GM21423 (cell line): ENCODE measurements at regions not wholly inside any gene's neighbourhood (a gene's known extent, or its start where the extent isn't known, plus 50 kb on each side); places are given as distances from the start of the nearest gene placed in this dataset.
"Not testable (repeated sequence)": the region's sequence is repeated elsewhere in the genome, so short reads cannot be mapped to it uniquely, and the experiment has no call there.

Experiments
- ATAC-seq: cut with Tn5 transposase; IDR thresholded peaks from one replicate; pipeline ENCODE4 v1.9.1; 2021; ENCODE audit warnings: mild to moderate bottlenecking, moderate library complexity; ENCODE audit not compliant: unreplicated experiment

- no peak for ATAC-seq
Measured at GRCh38 chr13:44147233-44147632, 226.4 kb upstream of the SERP2 start.

- ATAC-seq = no peak
Measured at GRCh38 chr13:44147648-44148047, 226.0 kb upstream of the SERP2 start.

GRCh38 chr13:44148159-44148914 lies 225.3 kb upstream of the SERP2 start:
- ATAC-seq = no peak

- not testable (repeated sequence) for ATAC-seq
Measured at GRCh38 chr13:44149231-44149630, 224.4 kb upstream of the SERP2 start.

GRCh38 chr13:44149821-44150220 lies 223.8 kb upstream of the SERP2 start:
- ATAC-seq = no peak

GRCh38 chr13:44151474-44151873 lies 222.2 kb upstream of the SERP2 start:
- no peak for ATAC-seq

GRCh38 chr13:44153496-44153895 lies 220.1 kb upstream of the SERP2 start:
- ATAC-seq = no peak

- ATAC-seq = no peak
Measured at GRCh38 chr13:44155422-44156293, 218.0 kb upstream of the SERP2 start.

- ATAC-seq = no peak
Measured at GRCh38 chr13:44156294-44156658, 217.3 kb upstream of the SERP2 start.

- no peak for ATAC-seq
Measured at GRCh38 chr13:44157606-44158005, 216.0 kb upstream of the SERP2 start.

- no peak for ATAC-seq
Measured at GRCh38 chr13:44158098-44158521, 215.5 kb upstream of the SERP2 start.

GRCh38 chr13:44158881-44159632 lies 214.6 kb upstream of the SERP2 start:
- ATAC-seq = no peak

- no peak for ATAC-seq
Measured at GRCh38 chr13:44159633-44160279, 213.9 kb upstream of the SERP2 start.

- no peak for ATAC-seq
Measured at GRCh38 chr13:44160591-44161191, 212.9 kb upstream of the SERP2 start.

- no peak for ATAC-seq
Measured at GRCh38 chr13:44163108-44163507, 210.5 kb upstream of the SERP2 start.

GRCh38 chr13:44165221-44165888 lies 208.3 kb upstream of the SERP2 start:
- ATAC-seq = no peak

GRCh38 chr13:44165889-44166496 lies 207.6 kb upstream of the SERP2 start:
- no peak for ATAC-seq

- ATAC-seq = no peak
Measured at GRCh38 chr13:44169018-44169911, 204.4 kb upstream of the SERP2 start.

- no peak for ATAC-seq
Measured at GRCh38 chr13:44170731-44171130, 202.9 kb upstream of the SERP2 start.
